Omental fat pad (tissue), 3 donors: ENCODE measurements at regions not wholly inside any gene's neighbourhood (a gene's known extent, or its start where the extent isn't known, plus 50 kb on each side); places are given as distances from the start of the nearest gene placed in this dataset.

ENCODE experiments used
- ATAC-seq: fragments of 150-250 bp; one replicate; pipeline ENCODE4 v1.9.1; 2016; ENCODE audit warnings: mild to moderate bottlenecking, moderate library complexity; ENCODE audit not compliant: low FRiP score
- DNase-seq: peaks from one replicate; pipeline ENCODE4 v3.0.0-alpha.2; 2019; ENCODE audit warnings: low spot score
- CTCF ChIP-seq, 3 donors: fragments of 450-650 bp; IDR thresholded peaks; one replicate each; pipeline ENCODE4 v1.5.1; 2016 to 2017; ENCODE audit warnings: antibody characterized with exemption in 3 of 3, mild to moderate bottlenecking in 3 of 3, moderate library complexity in 2 of 3

DNA sequence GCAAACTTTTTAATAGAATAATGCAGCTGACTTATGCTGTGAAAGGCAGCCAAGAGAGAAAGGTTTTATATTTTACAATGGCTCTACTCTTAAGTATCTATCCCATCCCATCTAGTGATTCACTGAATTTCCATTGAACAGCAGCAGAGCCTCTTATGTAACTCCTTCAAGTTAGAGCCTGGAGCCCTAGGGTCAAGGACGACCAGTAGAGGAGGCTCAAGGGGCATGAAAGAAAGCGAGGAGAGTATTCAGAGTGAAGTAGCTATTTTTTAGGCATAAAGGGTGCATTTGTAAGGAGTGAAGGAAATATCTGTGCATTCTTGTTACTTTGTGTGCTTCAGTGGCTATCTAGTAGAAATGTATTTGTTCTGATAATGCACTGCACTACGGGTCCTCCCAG lies 180.2 kb upstream of the TPK1 start:
- DNase-seq (no peak), ATAC-seq (no peak)
- no peak for TF ChIP-seq CTCF (IDR thresholded peaks at IDR 0.05)

DNA sequence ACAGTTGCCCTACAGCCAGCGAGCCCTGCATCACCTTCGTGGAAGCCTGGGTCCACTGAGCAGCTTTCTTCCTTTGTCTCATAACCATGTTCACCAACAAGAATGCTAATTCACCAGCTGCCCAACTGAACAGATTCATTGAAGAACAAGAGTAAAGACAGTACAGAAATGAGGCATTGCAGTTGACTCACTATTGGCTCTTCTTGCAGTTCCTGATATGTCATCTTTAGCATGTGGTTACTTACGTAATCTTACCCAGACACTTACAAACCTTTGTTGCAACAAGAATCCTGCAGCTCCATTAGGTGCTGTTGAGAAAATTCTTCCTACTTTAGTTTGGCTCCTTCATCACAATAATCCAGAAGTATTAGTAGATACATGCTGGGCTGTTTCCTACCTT lies 174.0 kb upstream of the TPK1 start:
- ATAC-seq (no peak), DNase-seq (no peak)
- no peak for TF ChIP-seq CTCF (IDR thresholded peaks at IDR 0.05)

GRCh38 chr7:145005601-145006000 lies 169.7 kb upstream of the TPK1 start:
- DNase-seq (no peak), ATAC-seq (no peak)
- no peak for TF ChIP-seq CTCF (IDR thresholded peaks at IDR 0.05)

GRCh38 chr7:144997512-144997911 lies 161.7 kb upstream of the TPK1 start:
- ATAC-seq (no peak), DNase-seq (no peak)
- no peak for TF ChIP-seq CTCF (IDR thresholded peaks at IDR 0.05)

DNA sequence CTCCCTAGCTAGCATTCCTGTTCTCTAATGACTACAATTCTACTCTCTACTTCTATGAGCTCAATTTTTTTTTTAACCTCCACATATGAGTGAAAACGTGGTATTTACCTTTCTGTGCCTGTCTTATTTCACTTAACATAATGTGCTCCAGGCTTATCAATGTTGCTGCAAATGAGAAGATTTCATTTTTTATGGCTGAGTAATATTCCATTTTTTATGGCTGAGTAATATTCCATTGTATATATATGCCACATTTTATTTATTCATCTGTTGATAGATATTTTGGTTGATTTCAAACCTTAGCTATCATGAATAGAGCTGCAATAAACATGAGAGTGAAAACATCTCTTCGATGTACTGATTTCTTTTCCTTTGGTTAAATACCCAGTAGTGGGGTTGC lies 159.6 kb upstream of the TPK1 start:
- ATAC-seq = no peak
- no peak for DNase-seq
- TF ChIP-seq CTCF (IDR thresholded peaks at IDR 0.05) = no peak

DNA sequence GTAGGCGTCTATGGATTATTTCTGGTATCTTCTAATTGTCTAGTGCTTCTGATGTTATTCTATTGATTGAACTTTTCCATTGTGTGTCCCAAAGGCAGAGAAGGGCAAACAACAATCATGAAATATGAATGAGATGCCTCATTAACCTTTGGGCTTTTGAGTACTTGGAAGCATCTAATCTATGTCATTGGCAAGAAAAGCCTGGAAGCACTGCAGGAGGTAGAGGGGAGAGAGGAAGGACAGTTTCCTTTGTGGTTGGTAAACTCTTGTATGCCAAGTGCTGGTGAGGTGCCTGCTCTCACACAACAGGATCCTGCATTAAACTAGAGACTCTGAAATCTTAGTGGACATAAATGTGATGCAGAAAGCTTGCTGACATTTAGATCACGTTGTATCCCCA lies 155.2 kb upstream of the TPK1 start:
- TF ChIP-seq CTCF (IDR thresholded peaks at IDR 0.05) = no peak
- no peak for ATAC-seq
- DNase-seq = no peak

DNA sequence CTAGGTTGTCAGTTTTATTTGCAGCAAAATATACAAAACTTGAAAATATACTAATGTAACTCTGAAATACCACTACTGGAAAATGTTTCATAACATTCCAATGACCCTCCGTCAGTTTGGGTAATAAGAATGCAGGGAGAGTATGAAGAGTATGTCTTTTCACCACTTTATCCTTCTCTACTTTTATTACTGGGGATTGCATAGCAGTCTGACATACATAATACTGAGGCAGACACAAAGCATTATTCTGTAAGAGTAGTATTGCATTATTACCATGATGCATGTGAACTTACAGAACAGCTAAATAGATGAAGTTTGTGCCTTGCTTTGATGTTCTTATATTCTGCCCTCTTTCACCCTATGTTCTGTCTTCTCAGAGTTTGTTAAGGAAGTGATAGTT lies 151.8 kb upstream of the TPK1 start:
- DNase-seq (no peak), ATAC-seq (no peak)
- no peak for TF ChIP-seq CTCF (IDR thresholded peaks at IDR 0.05)
